CD14-positive monocyte (primary cell): ENCODE measurements at regions not wholly inside any gene's neighbourhood (a gene's known extent, or its start where the extent isn't known, plus 50 kb on each side); places are given as distances from the start of the nearest gene placed in this dataset.

Source experiments
- DNase-seq, 3 donors: peaks; one replicate each; pipeline ENCODE4 v3.0.0-alpha.2; 2011 to 2022
- H2AFZ ChIP-seq: 2 replicates; pipeline ENCODE4 v1.6.0; 2012; ENCODE audit warnings: mild to moderate bottlenecking, low read depth, low read length, inconsistent platforms; ENCODE audit not compliant: insufficient read depth, poor library complexity, severe bottlenecking
- H3K27ac ChIP-seq, 2 donors: 1 replicate in 1 of 2; 2 replicates in 1 of 2; pipeline ENCODE4 v1.5.1; 2012 to 2013; ENCODE audit warnings: low read length in 2 of 2, control low read depth in 1 of 2, inconsistent platforms in 1 of 2, low read depth in 1 of 2, mild to moderate bottlenecking in 1 of 2
- H3K27me3 ChIP-seq, 2 donors: one replicate each; pipeline versions ENCODE4 v1.6.0 to v1.6.1; 2011 to 2013; ENCODE audit warnings: low read length in 2 of 2; ENCODE audit not compliant: control insufficient read depth in 2 of 2, insufficient read depth in 2 of 2
- H3K36me3 ChIP-seq, 2 donors: replicated peaks in 1 of 2; 1 replicate in 1 of 2; 2 replicates in 1 of 2; pipeline versions ENCODE4 v1.5.1 to v1.6.1; 2012 to 2013; ENCODE audit warnings: low read length in 2 of 2, control low read depth in 1 of 2, inconsistent platforms in 1 of 2, mild to moderate bottlenecking in 1 of 2; ENCODE audit not compliant: insufficient read depth in 2 of 2, control insufficient read depth in 1 of 2
- H3K4me1 ChIP-seq, 2 donors: 1 replicate in 1 of 2; 2 replicates in 1 of 2; pipeline versions ENCODE4 v1.5.1 to v1.6.1; 2012 to 2013; ENCODE audit warnings: low read length in 2 of 2, control low read depth in 1 of 2, inconsistent platforms in 1 of 2, mild to moderate bottlenecking in 1 of 2, moderate library complexity in 1 of 2; ENCODE audit not compliant: insufficient read depth in 2 of 2, control insufficient read depth in 1 of 2
- H3K4me2 ChIP-seq: replicated peaks from 2 replicates; pipeline ENCODE3; 2012; ENCODE audit warnings: low read length, moderate library complexity, mild to moderate bottlenecking; ENCODE audit not compliant: poor library complexity, severe bottlenecking; ENCODE audit errors: extremely low read depth
- H3K4me3 ChIP-seq, 3 experiments: fragments of 200-600 bp in 1 of 3; sonication (generic) in 1 of 3; replicated peaks in 1 of 3; 1 replicate in 2 of 3; 2 replicates in 1 of 3; pipeline ENCODE4 v1.5.1; 2011 to 2013; ENCODE audit warnings: low read length in 3 of 3, mild to moderate bottlenecking in 3 of 3, control low read depth in 2 of 3, low read depth in 2 of 3, inconsistent platforms in 1 of 3, moderate library complexity in 1 of 3
- H3K79me2 ChIP-seq: 2 replicates; pipeline ENCODE4 v1.6.0; 2012; ENCODE audit warnings: mild to moderate bottlenecking, control low read depth, inconsistent platforms, low read length, moderate library complexity; ENCODE audit not compliant: insufficient read depth
- H3K9ac ChIP-seq: 2 replicates; pipeline ENCODE4 v1.6.0; 2017; ENCODE audit warnings: low read length, mild to moderate bottlenecking; ENCODE audit not compliant: insufficient read depth, poor library complexity, severe bottlenecking
- H3K9me3 ChIP-seq, 2 donors: replicated peaks in 1 of 2; 1 replicate in 1 of 2; 2 replicates in 1 of 2; pipeline versions ENCODE4 v1.5.1 to v1.6.1; 2012 to 2013; ENCODE audit warnings: low read length in 2 of 2, control low read depth in 1 of 2; ENCODE audit not compliant: control insufficient read depth in 1 of 2, insufficient read depth in 1 of 2
- H4K20me1 ChIP-seq: 2 replicates; pipeline ENCODE4 v1.6.0; 2012; ENCODE audit warnings: mild to moderate bottlenecking, low read length, control low read depth, moderate library complexity; ENCODE audit not compliant: insufficient read depth
- H3K27ac Mint-ChIP-seq, 7 donors: one replicate each; pipeline ENCODE4 v1.8.0; 2020; ENCODE audit warnings: mild to moderate bottlenecking in 7 of 7, mixed read lengths in 7 of 7, moderate library complexity in 6 of 7, inconsistent platforms in 2 of 7
- H3K27me3 Mint-ChIP-seq, 3 donors: one replicate each; pipeline ENCODE4 v1.8.0; 2021 to 2022; ENCODE audit warnings: low read depth in 3 of 3, mild to moderate bottlenecking in 3 of 3, mixed read lengths in 3 of 3, moderate library complexity in 3 of 3, inconsistent platforms in 1 of 3
- H3K36me3 Mint-ChIP-seq, 2 donors: one replicate each; pipeline ENCODE4 v1.8.0; 2020; ENCODE audit warnings: mixed read lengths in 2 of 2, inconsistent platforms in 1 of 2, mild to moderate bottlenecking in 1 of 2
- H3K4me1 Mint-ChIP-seq: one replicate; pipeline ENCODE4 v1.8.0; 2020; ENCODE audit warnings: mild to moderate bottlenecking, mixed read lengths
- H3K4me3 Mint-ChIP-seq, 2 donors: one replicate each; pipeline ENCODE4 v1.8.0; 2020; ENCODE audit warnings: mild to moderate bottlenecking in 2 of 2, mixed read lengths in 2 of 2, moderate library complexity in 1 of 2
- H3K9me3 Mint-ChIP-seq, 7 donors: one replicate each; pipeline ENCODE4 v1.8.0; 2020 to 2022; ENCODE audit warnings: mixed read lengths in 7 of 7, mild to moderate bottlenecking in 6 of 7, moderate library complexity in 6 of 7, inconsistent platforms in 2 of 7
- WGBS: methylation state at CpG from one replicate; pipeline ENCODE4 v1.1.5; 2013; ENCODE audit warnings: missing lambda C conversion rate; ENCODE audit not compliant: insufficient coverage; 5-methylcytosine and 5-hydroxymethylcytosine counted together
- intact Hi-C, 2 donors: fragments of 100-400 bp; cut with micrococcal nuclease; formaldehyde crosslinking; loops; one replicate each; pipeline versions ENCODE4 v1.15.0 to v1.15.1; 2023
- TF ChIP-seq, protein P1 (sequence below): fragments of 200-600 bp; IDR thresholded peaks from one replicate; pipeline ENCODE4 v1.8.0; 2022; ENCODE audit warnings: antibody characterized with exemption, mild to moderate bottlenecking

DNA sequence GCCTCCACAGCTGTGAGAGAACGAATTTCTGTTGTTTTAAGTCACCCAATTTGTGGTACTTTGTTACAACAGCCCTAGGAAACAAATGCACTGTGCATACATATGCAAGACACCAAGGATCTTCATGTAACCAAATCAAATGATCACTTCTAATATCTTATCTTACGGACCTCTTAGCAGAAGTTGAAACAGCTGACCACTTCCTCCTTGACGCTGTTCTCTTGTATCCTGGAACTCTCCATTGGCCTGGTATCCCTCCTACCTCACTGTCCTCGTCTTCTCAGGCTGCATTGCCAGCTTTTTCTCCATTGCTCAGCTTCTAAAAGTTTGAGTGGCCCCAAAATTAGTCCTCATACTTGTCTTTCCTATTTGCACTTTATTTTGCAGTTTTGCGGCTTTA, 200.4 kb downstream of the DLEU7 start:
- Histone ChIP-seq H4K20me1 (no peaks in the 10 kb centered on the region), H3K27ac (no peak overlapping the region), H3K27me3 (no peaks in the 10 kb centered on the region), H3K4me1 (peaks cover 9 to 12% of the 10 kb centered on the region in 2 donors), H3K4me3 (no peak overlapping the region), H3K9me3 (no peaks in the 10 kb centered on the region), H3K4me2 (peak overlapping the region; percentile 23), H3K9ac (no peak overlapping the region), H3K36me3 (no peaks in the 10 kb centered on the region), H3K79me2 (no peaks in the 10 kb centered on the region), H2AFZ (no peak overlapping the region)
- Mint-ChIP-seq H3K27ac (peak overlapping the region in 2 of 7 donors; percentile 48 to 81), H3K4me3 (peak overlapping the region in 1 of 2 donors; percentile 28), H3K36me3 (peaks cover 0 to 2% of the 10 kb centered on the region in 2 donors), H3K27me3 (peaks cover 0 to 5% (median 0%) of the 10 kb centered on the region in 3 donors), H3K4me1 (peaks cover 19% of the 10 kb centered on the region), H3K9me3 (no peaks in the 10 kb centered on the region)
- 25% methylated on average over 4 of the region's 5 CpGs for WGBS
- TF ChIP-seq, protein P1, sequence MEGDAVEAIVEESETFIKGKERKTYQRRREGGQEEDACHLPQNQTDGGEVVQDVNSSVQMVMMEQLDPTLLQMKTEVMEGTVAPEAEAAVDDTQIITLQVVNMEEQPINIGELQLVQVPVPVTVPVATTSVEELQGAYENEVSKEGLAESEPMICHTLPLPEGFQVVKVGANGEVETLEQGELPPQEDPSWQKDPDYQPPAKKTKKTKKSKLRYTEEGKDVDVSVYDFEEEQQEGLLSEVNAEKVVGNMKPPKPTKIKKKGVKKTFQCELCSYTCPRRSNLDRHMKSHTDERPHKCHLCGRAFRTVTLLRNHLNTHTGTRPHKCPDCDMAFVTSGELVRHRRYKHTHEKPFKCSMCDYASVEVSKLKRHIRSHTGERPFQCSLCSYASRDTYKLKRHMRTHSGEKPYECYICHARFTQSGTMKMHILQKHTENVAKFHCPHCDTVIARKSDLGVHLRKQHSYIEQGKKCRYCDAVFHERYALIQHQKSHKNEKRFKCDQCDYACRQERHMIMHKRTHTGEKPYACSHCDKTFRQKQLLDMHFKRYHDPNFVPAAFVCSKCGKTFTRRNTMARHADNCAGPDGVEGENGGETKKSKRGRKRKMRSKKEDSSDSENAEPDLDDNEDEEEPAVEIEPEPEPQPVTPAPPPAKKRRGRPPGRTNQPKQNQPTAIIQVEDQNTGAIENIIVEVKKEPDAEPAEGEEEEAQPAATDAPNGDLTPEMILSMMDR: no peak
- DNase-seq: peak in 2 of 3 donors; percentile 40 to 49
- intact Hi-C loops: no loop called here

DNA sequence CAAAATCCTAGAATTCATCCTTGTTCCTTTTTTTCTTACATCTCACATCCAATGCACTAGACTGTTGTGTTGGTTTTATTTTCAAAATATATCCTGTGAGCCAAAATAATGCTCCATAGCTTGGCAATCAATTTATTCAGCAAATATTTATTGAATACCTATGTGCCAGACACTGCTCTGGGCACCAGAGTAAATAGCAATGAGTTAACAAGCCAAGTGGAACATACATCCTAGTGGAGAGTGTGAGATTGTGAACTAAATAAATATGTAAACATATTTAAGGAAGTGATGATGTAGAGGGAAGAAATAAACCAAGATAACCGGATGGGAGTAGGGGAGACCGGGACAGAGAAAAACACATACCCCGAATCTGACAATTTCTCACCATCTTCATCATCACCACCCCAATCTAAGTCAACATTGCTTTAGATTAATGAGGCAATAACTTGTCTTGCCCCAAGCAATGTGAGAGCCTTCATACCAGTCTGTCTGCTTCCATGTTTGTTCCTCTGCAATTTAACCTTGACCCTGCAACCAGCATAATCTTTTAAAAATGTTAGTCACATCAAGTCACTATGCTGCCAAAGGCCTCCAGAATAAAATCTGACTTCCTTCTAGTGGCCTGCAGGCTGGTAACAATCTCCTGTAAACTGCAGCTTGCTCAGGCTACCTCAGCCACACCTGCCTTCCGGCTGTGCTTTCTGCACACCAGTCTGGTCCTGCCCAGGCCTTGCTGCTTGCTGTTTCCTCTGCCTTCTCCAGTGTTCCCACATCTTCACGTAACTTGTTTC, 199.2 kb downstream of the DLEU7 start:
- WGBS: 100% methylated on average over 2 of the region's 5 CpGs
- H3K4me1 Mint-ChIP-seq: peaks cover 19% of the 10 kb centered on the region
- Histone ChIP-seq H3K27me3 (no peaks in the 10 kb centered on the region), H4K20me1 (no peaks in the 10 kb centered on the region), H3K36me3 (no peaks in the 10 kb centered on the region), H3K4me3 (no peak overlapping the region), H3K9me3 (no peaks in the 10 kb centered on the region), H3K4me2 (no peak overlapping the region), H3K79me2 (no peaks in the 10 kb centered on the region), H3K27ac (no peak overlapping the region), H3K4me1 (peaks cover 9 to 12% of the 10 kb centered on the region in 2 donors), H3K9ac (no peak overlapping the region), H2AFZ (no peak overlapping the region)
- no peak for DNase-seq
- no peak overlapping the region for H3K4me3 Mint-ChIP-seq
- no peaks in the 10 kb centered on the region for H3K9me3 Mint-ChIP-seq
- H3K36me3 Mint-ChIP-seq: peaks cover 0 to 2% of the 10 kb centered on the region in 2 donors
- H3K27me3 Mint-ChIP-seq: peaks cover 0 to 5% (median 0%) of the 10 kb centered on the region in 3 donors
- TF ChIP-seq, protein P1: no peak
- intact Hi-C loops: no loop called here
- no peak overlapping the region for H3K27ac Mint-ChIP-seq
